ENCODE measurements at regions not wholly inside any gene's neighbourhood (a gene's known extent, or its start where the extent isn't known, plus 50 kb on each side); places are given as distances from the start of the nearest gene placed in this dataset.
A peak's percentile ranks its signal among the peaks of the same experiment; 100 is the strongest.

DNA sequence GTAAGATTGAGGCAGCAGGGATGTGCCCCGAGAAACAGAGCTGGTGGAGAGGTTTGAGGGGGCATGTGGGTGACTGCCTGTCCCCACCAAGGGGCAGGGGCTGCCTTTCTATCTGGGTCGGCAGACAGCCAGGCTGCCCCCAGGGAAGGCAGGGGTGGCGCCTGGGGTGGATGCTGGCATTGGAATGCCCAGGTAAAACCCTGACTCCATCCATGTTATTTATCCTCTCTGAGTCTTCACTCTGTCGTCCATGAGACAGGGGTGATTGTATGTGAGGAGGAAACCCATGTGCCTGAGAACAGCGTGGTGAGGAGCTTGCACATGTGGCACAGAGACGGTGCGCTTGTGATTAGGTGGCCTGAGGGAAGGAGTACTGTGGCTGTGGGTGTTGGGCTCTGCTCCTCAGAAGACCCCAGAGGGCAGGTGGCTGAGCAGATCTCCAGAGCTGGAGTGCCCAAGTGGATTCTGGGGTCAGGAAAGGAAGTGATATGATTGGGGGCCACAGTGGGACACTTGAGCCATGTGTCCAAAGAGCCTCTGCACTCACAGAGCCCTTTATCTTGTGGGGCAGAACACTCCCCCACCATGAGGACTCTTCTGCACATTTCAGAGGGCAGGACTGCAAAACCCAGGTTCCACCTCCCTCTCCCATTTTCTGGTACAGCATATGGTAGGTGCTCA is 100.4 kb upstream of the RET start:
- Histone ChIP-seq H3K23ac (ENCODE audit: insufficient read length, low read depth, low read length) (no peak overlapping the region), H3K9ac (ENCODE audit: extremely low read depth, insufficient read length, low read length) (no peak overlapping the region), H2BK20ac (ENCODE audit: low read depth, low read length, poor library complexity, severe bottlenecking) (no peak overlapping the region), H2BK120ac (ENCODE audit: low read depth, low read length, poor library complexity, severe bottlenecking) (no peak overlapping the region), H3K79me1 (ENCODE audit: insufficient read depth, low read depth, low read length, poor library complexity, severe bottlenecking) (no peaks in the 10 kb centered on the region), H4K5ac (ENCODE audit: insufficient read length, low read depth, low read length) (no peak overlapping the region), H3K9me3 (ENCODE audit: control insufficient read depth, low read depth, low read length) (no peaks in the 10 kb centered on the region), H3K27ac (ENCODE audit: insufficient read length, low read depth, low read length) (no peak overlapping the region), H3K23me2 (ENCODE audit: insufficient read length, low read depth, low read length, poor library complexity, severe bottlenecking) (no peaks in the 10 kb centered on the region), H3K79me2 (ENCODE audit: insufficient read depth, low read length) (no peaks in the 10 kb centered on the region), H2AFZ (ENCODE audit: low read length) (no peak overlapping the region), H4K91ac (ENCODE audit: insufficient read length, low read depth, low read length) (no peak overlapping the region), H3K56ac (ENCODE audit: insufficient read length, low read depth, low read length) (no peak overlapping the region), H3K27me3 (ENCODE audit: insufficient read depth, low read length) (no peaks in the 10 kb centered on the region), H3K4me2 (ENCODE audit: insufficient read depth, insufficient read length, low read length) (no peak overlapping the region), H4K8ac (replicated peaks; ENCODE audit: insufficient read length, low read depth, low read length) (no peak overlapping the region), H2BK5ac (ENCODE audit: insufficient read length, low read length) (no peak overlapping the region), H3K14ac (ENCODE audit: insufficient read depth, low read length) (no peak overlapping the region), H2AK5ac (ENCODE audit: insufficient read length, low read length) (no peak overlapping the region), H2BK15ac (ENCODE audit: low read depth, low read length) (no peak overlapping the region), H4K20me1 (ENCODE audit: control insufficient read depth, insufficient read depth, insufficient read length) (no peaks in the 10 kb centered on the region), H3K4me1 (ENCODE audit: insufficient read depth, low read length) (no peaks in the 10 kb centered on the region), H3K4ac (ENCODE audit: low read depth, low read length) (no peak overlapping the region), H3T11ph (ENCODE audit: low read length) (no peak overlapping the region), H3K18ac (ENCODE audit: insufficient read length, low read depth, low read length) (no peak overlapping the region), H2BK12ac (ENCODE audit: insufficient read length, low read depth, low read length) (no peak overlapping the region)
- TF ChIP-seq, protein P1, sequence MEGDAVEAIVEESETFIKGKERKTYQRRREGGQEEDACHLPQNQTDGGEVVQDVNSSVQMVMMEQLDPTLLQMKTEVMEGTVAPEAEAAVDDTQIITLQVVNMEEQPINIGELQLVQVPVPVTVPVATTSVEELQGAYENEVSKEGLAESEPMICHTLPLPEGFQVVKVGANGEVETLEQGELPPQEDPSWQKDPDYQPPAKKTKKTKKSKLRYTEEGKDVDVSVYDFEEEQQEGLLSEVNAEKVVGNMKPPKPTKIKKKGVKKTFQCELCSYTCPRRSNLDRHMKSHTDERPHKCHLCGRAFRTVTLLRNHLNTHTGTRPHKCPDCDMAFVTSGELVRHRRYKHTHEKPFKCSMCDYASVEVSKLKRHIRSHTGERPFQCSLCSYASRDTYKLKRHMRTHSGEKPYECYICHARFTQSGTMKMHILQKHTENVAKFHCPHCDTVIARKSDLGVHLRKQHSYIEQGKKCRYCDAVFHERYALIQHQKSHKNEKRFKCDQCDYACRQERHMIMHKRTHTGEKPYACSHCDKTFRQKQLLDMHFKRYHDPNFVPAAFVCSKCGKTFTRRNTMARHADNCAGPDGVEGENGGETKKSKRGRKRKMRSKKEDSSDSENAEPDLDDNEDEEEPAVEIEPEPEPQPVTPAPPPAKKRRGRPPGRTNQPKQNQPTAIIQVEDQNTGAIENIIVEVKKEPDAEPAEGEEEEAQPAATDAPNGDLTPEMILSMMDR (conservative IDR thresholded peaks at IDR 0.05), result no peak
- DNase-seq, result no peak
- H3K27me3 Mint-ChIP-seq (ENCODE audit: low read depth), result no peaks in the 10 kb centered on the region; the same call in 1 of the 2 replicates
- H3K9me3 Mint-ChIP-seq, result no peaks in the 10 kb centered on the region; a peak in 1 of 5 replicates
- no CpG with 5 or more reads among the region's 7 CpGs for WGBS (ENCODE audit: extremely low coverage, insufficient read length, low lambda C conversion rate)
- peaks cover 0 to 10% of the 10 kb centered on the region in 2 experiments; a peak in 2 of 4 replicates for H3K4me1 Mint-ChIP-seq
- H3K27ac Mint-ChIP-seq, result peak overlapping the region in 1 of 3 experiments; percentile 83; a peak in 2 of 7 replicates
- no peak overlapping the region for H3K4me3 Mint-ChIP-seq
- no peaks in the 10 kb centered on the region; a peak in 1 of 7 replicates for H3K36me3 Mint-ChIP-seq (ENCODE audit: insufficient read depth in 1 of 3, low read depth in 3 of 3)

Measured in H9 (cell line).